Gastroesophageal sphincter (tissue), 4 donors: ENCODE measurements at regions not wholly inside any gene's neighbourhood (a gene's known extent, or its start where the extent isn't known, plus 50 kb on each side); places are given as distances from the start of the nearest gene placed in this dataset.
"Not testable (repeated sequence)": the region's sequence is repeated elsewhere in the genome, so short reads cannot be mapped to it uniquely, and the experiment has no call there.

ENCODE experiments used
- ATAC-seq: fragments of 150-250 bp; one replicate; pipeline ENCODE4 v1.9.1; 2016; ENCODE audit warnings: mild to moderate bottlenecking, moderate library complexity
- H3K27ac ChIP-seq, 4 donors: fragments of 200-600 bp; sonication (generic) in 3 of 4; 1 replicate in 3 of 4; 2 replicates in 1 of 4; pipeline ENCODE4 v1.5.1; 2016 to 2019
- H3K27me3 ChIP-seq: fragments of 200-600 bp; sonication (generic); one replicate; pipeline ENCODE4 v1.5.1; 2019
- H3K36me3 ChIP-seq, 2 donors: fragments of 200-600 bp; sonication (generic); one replicate each; pipeline ENCODE4 v1.5.1; 2019; ENCODE audit warnings: control low read depth in 1 of 2
- H3K4me1 ChIP-seq, 3 donors: fragments of 200-600 bp; sonication (generic); 1 replicate in 2 of 3; 2 replicates in 1 of 3; pipeline ENCODE4 v1.5.1; 2016 to 2019; ENCODE audit warnings: control low read depth in 2 of 3
- H3K4me3 ChIP-seq, 2 donors: fragments of 200-600 bp; sonication (generic); one replicate each; pipeline ENCODE4 v1.5.1; 2019; ENCODE audit warnings: mild to moderate bottlenecking in 1 of 2, moderate library complexity in 1 of 2
- H3K9me3 ChIP-seq, 3 donors: fragments of 200-600 bp; sonication (generic); one replicate each; pipeline ENCODE4 v1.5.1; 2017 to 2019; ENCODE audit warnings: control low read depth in 2 of 3
- CTCF ChIP-seq, 4 experiments: fragments of 200-600 bp in 2 of 4; fragments of 450-650 bp in 2 of 4; sonication (generic) in 1 of 4; IDR thresholded peaks; one replicate each; pipeline ENCODE4 v1.5.1; 2017 to 2019; ENCODE audit warnings: antibody characterized with exemption in 4 of 4, mild to moderate bottlenecking in 2 of 4, moderate library complexity in 2 of 4
- EP300 ChIP-seq: sonication (generic); formaldehyde crosslinking; IDR thresholded peaks from one replicate; pipeline ENCODE4 v1.6.1; 2017; ENCODE audit warnings: antibody characterized with exemption, mild to moderate bottlenecking
- POLR2A ChIP-seq, 2 donors: fragments of 450-650 bp; IDR thresholded peaks; one replicate each; pipeline ENCODE4 v1.6.1; 2017; ENCODE audit warnings: antibody characterized with exemption in 2 of 2, mild to moderate bottlenecking in 2 of 2, moderate library complexity in 1 of 2
- POLR2AphosphoS5 ChIP-seq: sonication (generic); formaldehyde crosslinking; IDR thresholded peaks from one replicate; pipeline ENCODE4 v1.6.1; 2017; ENCODE audit warnings: antibody characterized with exemption
- WGBS, 2 donors: methylation state at CpG; one replicate each; pipeline ENCODE4 v1.1.5; 2018; ENCODE audit warnings: low coverage in 1 of 2; 5-methylcytosine and 5-hydroxymethylcytosine counted together

GRCh38 chr4:108411836-108412235 is 208.5 kb upstream of the RPL34 start:
- peaks cover 0 to 10% (median 0%) of the 10 kb centered on the region in 3 donors for H3K9me3 ChIP-seq
- TF ChIP-seq CTCF (IDR thresholded peaks at IDR 0.05), result no peak
- TF ChIP-seq EP300, result no peak
- no peak for TF ChIP-seq POLR2AphosphoS5
- no peak for TF ChIP-seq POLR2A (IDR thresholded peaks at IDR 0.05)
- 100% methylated on average over 1 of the region's 2 CpGs; no CpG with 5 or more reads in 1 of the 2 donors for WGBS, 2 donors
- H3K4me3 ChIP-seq, result no peak overlapping the region
- no peaks in the 10 kb centered on the region for H3K36me3 ChIP-seq
- H3K4me1 ChIP-seq, result no peaks in the 10 kb centered on the region
- H3K27ac ChIP-seq, result no peak overlapping the region
- ATAC-seq, result no peak
- H3K27me3 ChIP-seq, result no peaks in the 10 kb centered on the region

- H3K36me3 ChIP-seq, H3K27ac ChIP-seq, H3K4me3 ChIP-seq, H3K4me1 ChIP-seq, ATAC-seq, H3K27me3 ChIP-seq: not testable (repeated sequence)
- WGBS, 2 donors, result no CpG with 5 or more reads among the region's 36 CpGs
- H3K9me3 ChIP-seq, result peaks cover 0 to 13% (median 0%) of the 10 kb centered on the region in 3 donors
These were observed 210.7 kb upstream of the RPL34 start for GRCh38 chr4:108409691-108410090.

GRCh38 chr4:108405586-108405985 is 214.8 kb upstream of the RPL34 start:
- Histone ChIP-seq H3K4me3 (no peak overlapping the region), H3K9me3 (peaks cover 0 to 13% (median 0%) of the 10 kb centered on the region in 3 donors), H3K36me3 (no peaks in the 10 kb centered on the region), H3K27ac (no peak overlapping the region), H3K4me1 (no peaks in the 10 kb centered on the region), H3K27me3 (no peaks in the 10 kb centered on the region)
- 100% methylated on average over 1 of the region's 2 CpGs; no CpG with 5 or more reads in 1 of the 2 donors for WGBS, 2 donors
- TF ChIP-seq CTCF (IDR thresholded peaks at IDR 0.05) (no peak), EP300 (no peak), POLR2A (IDR thresholded peaks at IDR 0.05) (no peak), POLR2AphosphoS5 (no peak)
- no peak for ATAC-seq

GRCh38 chr4:108400309-108400708 is 220.1 kb upstream of the RPL34 start:
- Histone ChIP-seq H3K4me1 (no peaks in the 10 kb centered on the region), H3K27me3 (no peaks in the 10 kb centered on the region), H3K27ac (no peak overlapping the region), H3K36me3 (no peaks in the 10 kb centered on the region), H3K4me3 (no peak overlapping the region), H3K9me3 (peaks cover 0 to 2% (median 0%) of the 10 kb centered on the region in 3 donors)
- no peak for TF ChIP-seq EP300
- TF ChIP-seq CTCF (IDR thresholded peaks at IDR 0.05), result no peak
- TF ChIP-seq POLR2AphosphoS5, result no peak
- TF ChIP-seq POLR2A (IDR thresholded peaks at IDR 0.05), result no peak
- ATAC-seq, result no peak
- 88 to 95% methylated on average over 2 to 4 of the region's 6 CpGs for WGBS, 2 donors

- H3K9me3 ChIP-seq, result no peaks in the 10 kb centered on the region
- 67 to 85% methylated on average over 1 to 10 of the region's 12 CpGs for WGBS, 2 donors
- no peaks in the 10 kb centered on the region for H3K4me1 ChIP-seq
These were observed 220.6 kb upstream of the RPL34 start for GRCh38 chr4:108399610-108400265.

More at GRCh38 chr4:108399610-108400265, 220.6 kb upstream of the RPL34 start:
- Histone ChIP-seq H3K4me3 (no peak overlapping the region), H3K36me3 (no peaks in the 10 kb centered on the region), H3K27ac (no peak overlapping the region), H3K27me3 (no peaks in the 10 kb centered on the region)
- TF ChIP-seq POLR2AphosphoS5 (no peak), EP300 (no peak), CTCF (IDR thresholded peaks at IDR 0.05) (no peak), POLR2A (IDR thresholded peaks at IDR 0.05) (no peak)
- ATAC-seq, result no peak
